ENCODE measurements at regions not wholly inside any gene's neighbourhood (a gene's known extent, or its start where the extent isn't known, plus 50 kb on each side); places are given as distances from the start of the nearest gene placed in this dataset.

DNA sequence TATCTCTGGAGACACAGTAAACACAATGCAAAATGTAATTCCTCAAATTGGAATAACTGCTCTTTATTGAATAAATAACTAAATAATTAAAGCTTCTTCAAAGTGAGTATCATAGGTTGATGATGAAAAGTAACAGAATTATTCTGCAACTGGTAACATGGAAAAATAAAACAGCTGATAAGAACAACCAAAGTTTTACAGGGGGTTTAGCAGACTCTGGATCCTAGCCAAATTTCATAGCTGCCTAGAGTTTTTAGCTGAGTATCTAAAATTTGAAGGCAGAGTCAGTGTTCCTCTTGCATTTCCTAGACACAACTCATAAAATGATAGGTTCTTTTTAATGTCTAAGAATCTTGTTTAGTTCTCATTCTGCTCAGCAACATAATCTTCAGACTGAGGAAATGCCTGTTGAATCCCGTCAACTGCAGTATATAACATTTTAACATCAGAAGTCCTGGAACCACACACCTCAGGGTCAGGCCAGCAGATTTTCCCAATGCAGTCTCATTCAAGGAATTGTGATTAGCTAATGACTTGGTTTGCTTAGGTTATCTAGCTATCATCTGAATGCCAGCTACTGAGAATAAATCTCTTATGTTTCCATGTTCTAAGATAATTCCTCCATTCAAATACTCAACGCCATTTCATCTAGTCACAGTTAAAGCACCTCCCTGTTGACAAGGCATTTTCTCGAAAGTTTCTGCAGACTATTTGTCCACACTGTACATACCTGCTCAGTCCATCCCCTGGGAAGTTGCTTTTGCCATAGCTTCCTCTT is 411.6 kb downstream of the BCAT1 start:
- no peaks in the 10 kb centered on the region for H3K9me3 ChIP-seq (ENCODE audit: control insufficient read depth, insufficient read depth, low read length)
- no peaks in the 10 kb centered on the region for H3K27me3 ChIP-seq (ENCODE audit: control insufficient read depth, insufficient read depth, low read length)
- no peak overlapping the region for H3K9ac ChIP-seq (ENCODE audit: low read depth, low read length)
- peaks cover 30% of the 10 kb centered on the region for H3K4me1 ChIP-seq (ENCODE audit: control insufficient read depth, insufficient read depth, low read length)
- H3K36me3 ChIP-seq (ENCODE audit: control insufficient read depth, insufficient read depth, low read length) = no peaks in the 10 kb centered on the region
- H3K27ac ChIP-seq (ENCODE audit: low read depth, low read length) = no peak overlapping the region
- H3K4me3 ChIP-seq (ENCODE audit: low read depth, low read length) = no peak overlapping the region

DNA sequence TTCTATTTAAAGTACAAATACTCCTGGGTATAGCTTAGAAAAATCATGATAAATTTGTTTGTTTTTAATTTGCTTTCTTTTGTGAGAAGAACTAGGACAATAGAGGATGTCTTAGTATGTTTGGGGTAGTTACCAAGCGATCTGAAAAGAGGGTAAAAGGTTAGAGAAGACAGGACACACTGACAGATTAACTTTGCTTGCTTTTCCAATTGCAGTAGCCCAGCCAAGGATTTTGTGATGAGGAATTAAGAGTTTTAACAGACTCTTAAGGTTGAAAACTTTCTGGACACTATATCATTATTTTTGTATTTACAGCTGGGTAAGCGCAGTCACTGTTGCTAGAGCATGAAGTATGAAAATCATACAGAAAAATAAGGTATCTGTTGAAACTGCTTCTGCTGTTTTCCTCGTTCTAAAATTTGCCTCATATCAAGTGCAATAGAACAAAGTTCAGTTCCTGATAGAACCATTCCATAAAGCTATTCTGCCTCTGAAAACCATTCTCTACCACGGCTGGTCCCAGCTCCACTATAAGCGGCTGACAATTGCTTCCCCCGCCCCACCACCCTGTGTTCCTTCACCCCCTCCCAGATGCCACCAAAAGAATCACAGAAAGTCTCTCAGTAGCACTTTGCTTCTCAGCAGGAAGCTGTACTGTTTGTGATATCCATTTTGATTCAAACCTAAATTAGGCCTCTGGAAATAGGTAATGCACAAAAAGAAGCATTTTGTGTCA is 413.4 kb downstream of the BCAT1 start:
- Histone ChIP-seq H3K9ac (ENCODE audit: low read depth, low read length) (no peak overlapping the region), H3K4me3 (ENCODE audit: low read depth, low read length) (no peak overlapping the region), H3K27ac (ENCODE audit: low read depth, low read length) (no peak overlapping the region), H3K4me1 (ENCODE audit: control insufficient read depth, insufficient read depth, low read length) (peaks cover 30% of the 10 kb centered on the region), H3K27me3 (ENCODE audit: control insufficient read depth, insufficient read depth, low read length) (no peaks in the 10 kb centered on the region), H3K36me3 (ENCODE audit: control insufficient read depth, insufficient read depth, low read length) (no peaks in the 10 kb centered on the region), H3K9me3 (ENCODE audit: control insufficient read depth, insufficient read depth, low read length) (no peaks in the 10 kb centered on the region)

DNA sequence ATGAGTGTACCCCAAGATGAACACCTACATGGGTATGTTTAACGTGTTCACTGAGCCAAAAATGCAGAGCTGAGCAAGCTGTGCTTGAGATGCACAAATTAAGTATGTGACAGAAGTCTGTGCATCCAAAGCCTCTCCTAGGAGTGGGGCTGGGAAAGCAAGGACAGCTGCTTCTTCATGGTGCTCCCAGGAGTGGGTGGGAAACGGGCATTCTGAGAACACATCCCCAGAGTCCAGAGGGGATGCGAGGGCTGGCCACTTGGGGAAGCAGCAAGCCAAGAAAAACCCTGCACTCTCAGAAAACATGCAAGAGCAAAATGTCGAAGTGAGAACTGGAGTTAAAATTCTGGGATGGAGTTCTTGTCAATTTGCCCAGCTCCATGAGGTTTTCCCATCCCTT is 414.3 kb downstream of the BCAT1 start:
- no peaks in the 10 kb centered on the region for H3K9me3 ChIP-seq (ENCODE audit: control insufficient read depth, insufficient read depth, low read length)
- H3K9ac ChIP-seq (ENCODE audit: low read depth, low read length) = no peak overlapping the region
- no peaks in the 10 kb centered on the region for H3K36me3 ChIP-seq (ENCODE audit: control insufficient read depth, insufficient read depth, low read length)
- H3K4me3 ChIP-seq (ENCODE audit: low read depth, low read length) = no peak overlapping the region
- peaks cover 21% of the 10 kb centered on the region for H3K4me1 ChIP-seq (ENCODE audit: control insufficient read depth, insufficient read depth, low read length)
- H3K27me3 ChIP-seq (ENCODE audit: control insufficient read depth, insufficient read depth, low read length) = no peaks in the 10 kb centered on the region
- no peak overlapping the region for H3K27ac ChIP-seq (ENCODE audit: low read depth, low read length)

DNA sequence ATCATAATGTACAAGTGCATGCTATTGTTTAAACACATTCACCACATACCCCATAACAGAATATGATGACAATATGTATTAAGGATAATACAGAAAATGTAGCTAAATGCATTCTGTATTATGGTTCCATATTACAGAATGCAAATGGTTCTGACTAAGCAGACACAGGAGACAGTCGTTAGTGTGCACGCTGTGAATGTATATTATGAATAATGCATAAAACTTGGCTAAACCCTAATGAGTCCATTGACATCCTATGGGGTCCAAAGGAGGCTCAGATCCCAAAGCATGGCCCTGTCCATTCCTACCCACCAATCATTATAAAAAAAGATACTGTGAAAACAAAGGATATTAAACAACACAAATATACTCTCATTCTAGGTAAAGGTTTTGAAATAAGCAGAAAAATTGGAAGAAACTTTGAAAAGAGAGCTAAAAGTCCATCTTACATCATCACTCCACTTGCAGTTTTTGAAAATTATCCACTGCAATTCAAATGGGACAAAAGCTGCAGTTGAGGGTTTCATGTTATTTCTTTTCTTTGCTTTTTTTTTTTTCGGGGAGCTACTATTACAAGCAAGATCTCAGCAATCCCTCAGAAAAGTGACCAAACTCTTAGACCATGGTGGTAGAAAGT is 415.1 kb downstream of the BCAT1 start:
- peaks cover 21% of the 10 kb centered on the region for H3K4me1 ChIP-seq (ENCODE audit: control insufficient read depth, insufficient read depth, low read length)
- H3K9ac ChIP-seq (ENCODE audit: low read depth, low read length) = no peak overlapping the region
- H3K36me3 ChIP-seq (ENCODE audit: control insufficient read depth, insufficient read depth, low read length) = no peaks in the 10 kb centered on the region
- no peaks in the 10 kb centered on the region for H3K27me3 ChIP-seq (ENCODE audit: control insufficient read depth, insufficient read depth, low read length)
- no peak overlapping the region for H3K27ac ChIP-seq (ENCODE audit: low read depth, low read length)
- H3K4me3 ChIP-seq (ENCODE audit: low read depth, low read length) = no peak overlapping the region
- no peaks in the 10 kb centered on the region for H3K9me3 ChIP-seq (ENCODE audit: control insufficient read depth, insufficient read depth, low read length)

DNA sequence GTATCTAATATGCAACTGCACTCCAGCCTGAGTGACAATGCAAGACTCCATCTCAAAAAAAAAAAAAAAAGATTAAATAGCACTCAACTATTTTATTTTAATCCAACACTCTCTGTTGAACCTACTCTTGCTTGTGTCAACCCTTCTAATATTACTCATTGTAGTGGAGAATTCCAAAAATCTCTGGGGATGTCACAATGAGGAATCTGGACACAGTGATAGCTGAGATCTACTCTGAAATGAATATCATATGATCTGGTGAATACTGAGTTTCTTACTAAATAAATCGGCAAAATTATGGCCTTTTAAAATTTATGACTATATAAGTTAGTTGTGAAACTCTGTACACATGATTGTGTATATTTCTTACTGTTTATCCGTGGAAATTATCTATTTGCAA is 418.2 kb downstream of the BCAT1 start:
- H3K9me3 ChIP-seq (ENCODE audit: control insufficient read depth, insufficient read depth, low read length) = no peaks in the 10 kb centered on the region
- H3K27me3 ChIP-seq (ENCODE audit: control insufficient read depth, insufficient read depth, low read length) = no peaks in the 10 kb centered on the region
- H3K4me1 ChIP-seq (ENCODE audit: control insufficient read depth, insufficient read depth, low read length) = peaks cover 8% of the 10 kb centered on the region; the same call in 1 of the 2 replicates
- H3K27ac ChIP-seq (ENCODE audit: low read depth, low read length) = no peak overlapping the region
- no peak overlapping the region for H3K9ac ChIP-seq (ENCODE audit: low read depth, low read length)
- H3K36me3 ChIP-seq (ENCODE audit: control insufficient read depth, insufficient read depth, low read length) = no peaks in the 10 kb centered on the region
- H3K4me3 ChIP-seq (ENCODE audit: low read depth, low read length) = no peak overlapping the region

DNA sequence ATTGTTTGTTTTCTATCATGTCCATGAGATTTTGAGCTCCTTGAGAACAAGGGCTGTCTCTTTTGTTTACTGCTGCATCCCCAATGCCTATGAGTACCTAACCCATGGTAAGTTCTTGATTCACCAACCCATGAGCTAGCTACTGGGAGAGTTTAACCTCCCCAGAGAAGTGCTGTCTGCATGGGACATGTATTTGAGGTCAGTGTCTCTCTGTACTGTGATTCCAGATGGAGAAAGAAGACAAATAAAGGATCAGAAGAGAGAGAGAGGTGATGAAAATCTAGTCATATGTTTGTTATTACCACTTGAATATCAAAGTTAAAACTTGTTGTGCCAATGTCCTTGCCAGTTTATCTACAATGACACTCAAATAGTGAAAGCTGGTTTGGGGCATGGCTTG is 421.8 kb downstream of the BCAT1 start:
- Histone ChIP-seq H3K36me3 (ENCODE audit: control insufficient read depth, insufficient read depth, low read length) (no peaks in the 10 kb centered on the region), H3K27ac (ENCODE audit: low read depth, low read length) (no peak overlapping the region), H3K27me3 (ENCODE audit: control insufficient read depth, insufficient read depth, low read length) (no peaks in the 10 kb centered on the region), H3K4me3 (ENCODE audit: low read depth, low read length) (no peak overlapping the region), H3K4me1 (ENCODE audit: control insufficient read depth, insufficient read depth, low read length) (no peaks in the 10 kb centered on the region), H3K9me3 (ENCODE audit: control insufficient read depth, insufficient read depth, low read length) (no peaks in the 10 kb centered on the region), H3K9ac (ENCODE audit: low read depth, low read length) (no peak overlapping the region)

DNA sequence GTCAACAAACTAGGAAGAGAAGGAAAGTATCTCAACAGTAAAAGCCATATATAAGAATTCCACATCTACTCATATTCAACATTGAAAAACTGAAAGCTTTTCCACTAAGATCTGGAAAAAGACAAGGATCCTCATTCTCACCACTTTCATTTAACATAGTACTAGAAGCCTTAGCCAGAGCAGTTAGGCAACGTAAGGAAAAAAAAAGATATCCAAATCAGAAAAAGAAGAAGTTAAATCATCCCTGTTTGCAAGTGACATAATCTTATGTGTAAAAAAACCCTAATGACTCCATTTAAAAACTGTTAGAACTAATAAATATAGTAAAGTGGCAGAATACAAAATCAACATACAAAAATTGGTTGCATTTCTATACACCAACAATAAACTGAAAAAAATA is 426.2 kb downstream of the BCAT1 start:
- H3K27ac ChIP-seq (ENCODE audit: low read depth, low read length) = no peak overlapping the region
- no peaks in the 10 kb centered on the region for H3K36me3 ChIP-seq (ENCODE audit: control insufficient read depth, insufficient read depth, low read length)
- no peaks in the 10 kb centered on the region for H3K4me1 ChIP-seq (ENCODE audit: control insufficient read depth, insufficient read depth, low read length)
- no peaks in the 10 kb centered on the region for H3K27me3 ChIP-seq (ENCODE audit: control insufficient read depth, insufficient read depth, low read length)
- H3K4me3 ChIP-seq (ENCODE audit: low read depth, low read length) = no peak overlapping the region
- no peak overlapping the region for H3K9ac ChIP-seq (ENCODE audit: low read depth, low read length)
- peaks cover 16% of the 10 kb centered on the region for H3K9me3 ChIP-seq (ENCODE audit: control insufficient read depth, insufficient read depth, low read length)

DNA sequence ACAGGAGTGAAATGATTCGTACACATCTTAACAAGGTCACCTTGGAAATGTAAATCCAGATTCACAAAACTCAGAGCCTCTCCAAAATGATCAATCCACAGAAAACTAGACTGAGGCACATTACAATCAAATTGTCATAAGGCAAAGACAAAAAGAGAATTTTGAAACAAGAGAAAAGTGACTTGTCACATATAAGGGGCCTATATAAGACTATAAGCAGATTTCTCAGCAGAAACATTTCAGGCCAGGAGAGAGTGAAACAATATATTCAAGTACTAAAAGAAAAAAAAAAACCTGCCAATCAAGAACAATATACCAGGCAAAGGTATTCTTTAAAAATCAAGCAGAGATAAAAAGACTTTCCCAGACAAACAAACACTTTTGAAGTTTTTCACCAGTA is 429.1 kb downstream of the BCAT1 start:
- Histone ChIP-seq H3K27ac (ENCODE audit: low read depth, low read length) (no peak overlapping the region), H3K4me3 (ENCODE audit: low read depth, low read length) (no peak overlapping the region), H3K4me1 (ENCODE audit: control insufficient read depth, insufficient read depth, low read length) (peaks cover 6% of the 10 kb centered on the region; the same call in 1 of the 2 replicates), H3K9ac (ENCODE audit: low read depth, low read length) (no peak overlapping the region), H3K36me3 (ENCODE audit: control insufficient read depth, insufficient read depth, low read length) (no peaks in the 10 kb centered on the region), H3K27me3 (ENCODE audit: control insufficient read depth, insufficient read depth, low read length) (no peaks in the 10 kb centered on the region), H3K9me3 (ENCODE audit: control insufficient read depth, insufficient read depth, low read length) (peaks cover 16% of the 10 kb centered on the region)

DNA sequence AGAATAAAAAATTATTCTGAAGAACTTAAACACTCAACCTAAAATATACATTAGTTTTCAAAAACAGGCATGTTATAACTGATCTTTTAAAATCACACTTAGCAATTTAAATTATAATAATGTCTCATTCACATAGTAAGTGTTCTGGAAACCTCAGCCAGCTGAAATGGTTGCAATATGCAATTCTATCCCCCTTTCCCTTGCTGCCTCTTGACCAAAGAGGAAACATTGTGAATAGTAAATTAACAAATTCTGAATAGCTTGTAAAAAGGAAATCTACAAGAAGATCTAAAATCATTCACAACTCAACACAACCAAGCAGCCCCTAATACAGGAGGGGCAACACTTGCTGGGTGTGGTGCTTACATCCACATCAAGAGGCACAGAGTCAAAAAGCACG is 431.9 kb downstream of the BCAT1 start:
- Histone ChIP-seq H3K27me3 (ENCODE audit: control insufficient read depth, insufficient read depth, low read length) (no peaks in the 10 kb centered on the region), H3K27ac (ENCODE audit: low read depth, low read length) (no peak overlapping the region), H3K36me3 (ENCODE audit: control insufficient read depth, insufficient read depth, low read length) (no peaks in the 10 kb centered on the region), H3K4me1 (ENCODE audit: control insufficient read depth, insufficient read depth, low read length) (peaks cover 6% of the 10 kb centered on the region; the same call in 1 of the 2 replicates), H3K9ac (ENCODE audit: low read depth, low read length) (no peak overlapping the region), H3K9me3 (ENCODE audit: control insufficient read depth, insufficient read depth, low read length) (peaks cover 16% of the 10 kb centered on the region), H3K4me3 (ENCODE audit: low read depth, low read length) (no peak overlapping the region)

DNA sequence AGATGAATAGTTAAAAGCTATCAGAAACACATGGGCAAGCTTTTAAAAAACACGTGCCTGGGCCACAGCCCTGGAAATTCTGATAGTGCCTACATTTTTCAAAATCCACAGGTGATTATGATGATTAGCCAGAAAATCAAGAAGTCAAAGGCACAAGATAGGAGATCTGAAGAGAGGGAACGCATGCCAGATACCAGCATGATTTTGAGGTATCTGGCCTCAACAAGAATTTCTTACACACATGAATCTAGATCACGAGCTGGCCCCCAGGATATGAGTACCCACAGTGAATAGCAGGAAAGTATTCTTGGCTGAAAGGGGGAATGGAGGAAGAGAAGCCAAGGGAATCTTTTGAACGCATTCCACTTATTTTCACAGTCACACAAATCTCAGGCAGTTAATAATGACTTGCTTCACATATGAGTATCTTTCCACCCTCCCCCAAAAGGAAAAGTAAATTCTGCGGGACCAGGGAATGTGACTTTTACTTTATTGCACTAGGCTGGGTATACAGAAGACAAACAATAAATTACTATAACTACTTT is 438.2 kb downstream of the BCAT1 start:
- Histone ChIP-seq H3K4me1 (ENCODE audit: control insufficient read depth, insufficient read depth, low read length) (no peaks in the 10 kb centered on the region), H3K9me3 (ENCODE audit: control insufficient read depth, insufficient read depth, low read length) (no peaks in the 10 kb centered on the region), H3K27ac (ENCODE audit: low read depth, low read length) (no peak overlapping the region), H3K36me3 (ENCODE audit: control insufficient read depth, insufficient read depth, low read length) (no peaks in the 10 kb centered on the region), H3K27me3 (ENCODE audit: control insufficient read depth, insufficient read depth, low read length) (no peaks in the 10 kb centered on the region), H3K9ac (ENCODE audit: low read depth, low read length) (no peak overlapping the region), H3K4me3 (ENCODE audit: low read depth, low read length) (no peak overlapping the region)

DNA sequence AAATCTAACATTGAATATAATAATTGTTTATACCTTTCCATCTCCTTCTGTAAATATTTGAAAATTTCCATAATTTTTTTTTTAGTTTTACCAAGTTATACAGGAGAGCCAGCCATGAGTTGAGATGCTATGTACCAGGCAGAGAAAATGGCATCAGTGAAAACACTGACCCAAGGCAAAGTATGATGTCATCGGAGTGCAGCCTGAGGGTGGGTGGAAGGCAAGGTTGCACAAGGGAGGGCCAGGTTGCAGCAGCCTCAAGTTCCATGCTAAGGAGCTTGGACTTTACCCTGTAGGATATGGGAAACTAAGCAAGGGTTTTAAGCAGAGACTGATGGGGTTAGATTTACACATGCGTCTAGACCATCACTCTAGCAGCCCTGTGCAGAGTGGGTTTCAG is 441.1 kb downstream of the BCAT1 start:
- H3K4me1 ChIP-seq (ENCODE audit: control insufficient read depth, insufficient read depth, low read length) = no peaks in the 10 kb centered on the region
- H3K27me3 ChIP-seq (ENCODE audit: control insufficient read depth, insufficient read depth, low read length) = no peaks in the 10 kb centered on the region
- no peaks in the 10 kb centered on the region for H3K9me3 ChIP-seq (ENCODE audit: control insufficient read depth, insufficient read depth, low read length)
- H3K9ac ChIP-seq (ENCODE audit: low read depth, low read length) = no peak overlapping the region
- no peaks in the 10 kb centered on the region for H3K36me3 ChIP-seq (ENCODE audit: control insufficient read depth, insufficient read depth, low read length)
- H3K27ac ChIP-seq (ENCODE audit: low read depth, low read length) = no peak overlapping the region
- no peak overlapping the region for H3K4me3 ChIP-seq (ENCODE audit: low read depth, low read length)

Data from HUES48 (cell line).